HG03432 (cell line): ENCODE measurements at regions not wholly inside any gene's neighbourhood (a gene's known extent, or its start where the extent isn't known, plus 50 kb on each side); places are given as distances from the start of the nearest gene placed in this dataset.

Experiments used
- ATAC-seq: cut with Tn5 transposase; IDR thresholded peaks from one replicate; pipeline ENCODE4 v1.9.1; 2021; ENCODE audit warnings: mild to moderate bottlenecking, moderate library complexity; ENCODE audit not compliant: unreplicated experiment

- no peak for ATAC-seq
Observed at GRCh38 chr1:118366286-118366685, 181.3 kb upstream of the SPAG17 start.

GRCh38 chr1:118364882-118365281 is 179.9 kb upstream of the SPAG17 start:
- ATAC-seq = no peak

GRCh38 chr1:118363396-118363795 is 178.4 kb upstream of the SPAG17 start:
- ATAC-seq = no peak

- ATAC-seq = no peak
Observed at GRCh38 chr1:118360817-118361216, 175.8 kb upstream of the SPAG17 start.

GRCh38 chr1:118346936-118347335 is 161.9 kb upstream of the SPAG17 start:
- no peak for ATAC-seq

GRCh38 chr1:118340928-118341910 is 156.2 kb upstream of the SPAG17 start:
- ATAC-seq = no peak

GRCh38 chr1:118339400-118340124 is 154.5 kb upstream of the SPAG17 start:
- no peak for ATAC-seq

GRCh38 chr1:118338936-118339335 is 153.9 kb upstream of the SPAG17 start:
- ATAC-seq = no peak

- no peak for ATAC-seq
Observed at GRCh38 chr1:118337346-118337745, 152.3 kb upstream of the SPAG17 start.

GRCh38 chr1:118335331-118335732 is 150.3 kb upstream of the SPAG17 start:
- ATAC-seq = peak; percentile 97

GRCh38 chr1:118334506-118334905 is 149.5 kb upstream of the SPAG17 start:
- ATAC-seq = no peak

GRCh38 chr1:118333601-118334210 is 148.7 kb upstream of the SPAG17 start:
- ATAC-seq = no peak

- ATAC-seq = no peak
Observed at GRCh38 chr1:118326960-118327629, 142.1 kb upstream of the SPAG17 start.

- ATAC-seq = no peak
Observed at GRCh38 chr1:118325550-118326225, 140.7 kb upstream of the SPAG17 start.

GRCh38 chr1:118323246-118323645 is 138.2 kb upstream of the SPAG17 start:
- no peak for ATAC-seq

- ATAC-seq = no peak
Observed at GRCh38 chr1:118322331-118322730, 137.3 kb upstream of the SPAG17 start.

- ATAC-seq = no peak
Observed at GRCh38 chr1:118321840-118322239, 136.8 kb upstream of the SPAG17 start.

GRCh38 chr1:118317842-118318614 is 133.0 kb upstream of the SPAG17 start:
- ATAC-seq = no peak

GRCh38 chr1:118306851-118307250 is 121.8 kb upstream of the SPAG17 start:
- no peak for ATAC-seq
